HG03097 (cell line): ENCODE measurements at regions not wholly inside any gene's neighbourhood (a gene's known extent, or its start where the extent isn't known, plus 50 kb on each side); places are given as distances from the start of the nearest gene placed in this dataset.

Source experiments
- ATAC-seq: cut with Tn5 transposase; IDR thresholded peaks from one replicate; pipeline ENCODE4 v1.9.1; 2021; ENCODE audit not compliant: unreplicated experiment, low FRiP score

- no peak for ATAC-seq
These were observed 127.8 kb downstream of the BCOR start for GRCh38 chrX:39969819-39970504.

DNA sequence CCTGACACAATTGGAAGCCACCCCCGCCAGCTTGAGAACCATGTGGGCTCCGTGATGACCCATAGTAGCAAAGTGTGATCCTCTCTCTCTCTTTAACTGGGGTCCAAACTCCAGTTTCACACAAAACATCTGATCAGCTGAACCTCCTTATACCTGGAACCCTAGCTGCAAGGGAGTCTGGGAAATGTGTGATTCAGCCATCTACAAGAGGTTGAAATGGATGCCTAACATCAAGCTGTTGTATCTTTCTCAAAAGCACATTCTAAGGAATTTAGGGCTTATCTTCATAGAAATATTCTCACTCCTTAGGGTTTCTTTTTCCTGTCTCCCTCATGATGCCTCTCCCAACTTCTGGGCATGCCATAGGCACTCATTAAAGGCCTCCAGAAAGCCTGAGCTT lies 126.0 kb downstream of the BCOR start:
- ATAC-seq: no peak

DNA sequence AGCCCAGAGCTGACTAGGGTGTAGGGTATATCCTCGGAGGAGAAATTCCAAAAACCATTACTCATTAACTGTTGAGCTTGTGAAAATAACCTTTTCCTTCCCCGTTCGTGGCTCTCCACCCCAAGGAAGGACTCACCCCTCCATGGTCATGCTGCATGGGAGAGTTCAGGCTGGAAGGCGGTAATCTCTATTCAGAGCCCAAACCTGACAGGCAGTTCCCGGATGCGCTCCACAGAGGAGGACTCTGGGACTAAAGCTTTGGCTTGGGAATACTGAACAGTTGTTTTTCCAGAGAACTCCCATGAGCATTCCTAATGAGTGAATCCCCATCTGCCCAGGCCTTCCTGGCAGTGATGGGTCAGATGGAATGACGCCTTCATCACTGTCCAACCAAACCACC lies 125.4 kb downstream of the BCOR start:
- no peak for ATAC-seq

DNA sequence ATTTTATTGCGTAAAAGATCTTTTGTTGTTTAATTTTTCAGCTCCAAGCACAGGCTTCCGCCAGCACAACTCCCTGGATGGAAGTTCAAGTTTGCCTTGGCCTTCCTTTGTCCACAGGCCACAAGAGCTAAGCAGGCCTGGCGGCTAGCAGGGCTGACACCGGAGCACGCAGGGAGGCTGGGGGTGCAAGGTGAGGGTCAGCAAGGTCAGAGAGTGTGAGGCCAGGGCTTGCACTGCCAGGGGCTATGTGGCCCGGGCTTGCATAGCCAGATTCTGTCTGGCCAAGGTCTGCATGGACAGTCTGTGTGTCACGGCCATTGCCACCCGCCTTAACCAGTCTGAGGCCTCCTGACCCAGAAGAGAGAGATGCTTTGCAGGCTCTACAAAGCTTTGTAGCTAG lies 123.9 kb downstream of the BCOR start:
- ATAC-seq: no peak

DNA sequence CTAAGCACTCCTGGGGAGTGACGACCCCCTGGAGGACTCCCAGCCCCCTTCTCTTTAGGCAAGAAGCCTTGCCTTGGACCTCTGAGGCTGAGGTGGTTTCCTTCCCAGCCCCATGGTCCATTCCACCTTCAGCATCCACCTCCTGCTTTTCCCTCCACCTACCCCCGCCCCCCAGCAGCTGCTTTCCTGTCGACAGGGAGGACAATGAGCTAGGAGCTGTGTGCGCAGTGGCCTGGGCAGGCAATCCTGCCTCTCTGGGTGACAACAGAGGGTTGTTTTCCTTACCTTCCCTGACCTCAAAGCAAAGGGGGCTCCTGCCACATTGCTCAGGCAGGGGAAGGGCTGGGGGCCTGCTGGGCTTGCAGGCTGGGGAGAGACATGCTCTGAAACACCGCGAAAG lies 123.5 kb downstream of the BCOR start:
- ATAC-seq: no peak

- no peak for ATAC-seq
These were observed 122.4 kb downstream of the BCOR start for GRCh38 chrX:39975101-39975925.

- ATAC-seq: no peak
These were observed 115.8 kb downstream of the BCOR start for GRCh38 chrX:39981946-39982345.

DNA sequence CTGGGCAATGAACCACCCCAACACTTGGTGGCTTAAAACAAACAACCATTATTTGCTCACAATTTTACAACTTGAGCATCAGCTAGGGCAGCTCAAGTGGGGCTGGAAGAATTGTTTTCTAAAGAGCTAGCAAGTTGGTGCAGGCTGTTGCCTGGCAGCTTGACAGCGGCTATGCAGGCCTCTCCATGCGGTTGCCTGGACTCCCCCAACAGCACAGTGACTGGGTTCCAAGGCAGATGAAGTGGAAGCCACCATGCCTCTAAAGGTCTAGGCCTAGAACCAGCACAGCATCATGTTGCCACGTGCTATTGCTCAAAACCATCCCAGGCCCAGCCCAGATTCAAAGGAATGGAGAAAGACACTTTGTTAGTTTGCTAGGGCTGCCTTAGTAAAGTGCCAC lies 114.8 kb downstream of the BCOR start:
- no peak for ATAC-seq

DNA sequence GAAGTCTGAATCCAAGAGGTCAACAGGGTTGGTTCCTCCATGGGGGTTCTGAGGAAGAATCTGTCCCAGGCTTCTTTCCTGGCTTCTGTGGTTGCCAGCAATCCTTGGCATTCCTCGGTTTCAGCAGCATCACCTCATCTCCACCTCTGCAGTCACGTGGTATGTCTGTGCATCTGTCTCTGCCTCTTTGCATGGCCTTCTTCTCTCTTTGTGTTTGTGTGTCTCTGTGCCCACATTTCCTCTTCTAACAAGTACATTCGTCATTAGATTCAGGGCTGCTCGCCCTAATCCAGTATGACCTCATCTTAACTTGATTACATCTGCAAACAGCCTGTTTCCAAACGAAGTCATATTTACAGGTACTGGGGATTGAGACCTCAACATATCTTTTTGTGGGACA lies 114.0 kb downstream of the BCOR start:
- no peak for ATAC-seq

DNA sequence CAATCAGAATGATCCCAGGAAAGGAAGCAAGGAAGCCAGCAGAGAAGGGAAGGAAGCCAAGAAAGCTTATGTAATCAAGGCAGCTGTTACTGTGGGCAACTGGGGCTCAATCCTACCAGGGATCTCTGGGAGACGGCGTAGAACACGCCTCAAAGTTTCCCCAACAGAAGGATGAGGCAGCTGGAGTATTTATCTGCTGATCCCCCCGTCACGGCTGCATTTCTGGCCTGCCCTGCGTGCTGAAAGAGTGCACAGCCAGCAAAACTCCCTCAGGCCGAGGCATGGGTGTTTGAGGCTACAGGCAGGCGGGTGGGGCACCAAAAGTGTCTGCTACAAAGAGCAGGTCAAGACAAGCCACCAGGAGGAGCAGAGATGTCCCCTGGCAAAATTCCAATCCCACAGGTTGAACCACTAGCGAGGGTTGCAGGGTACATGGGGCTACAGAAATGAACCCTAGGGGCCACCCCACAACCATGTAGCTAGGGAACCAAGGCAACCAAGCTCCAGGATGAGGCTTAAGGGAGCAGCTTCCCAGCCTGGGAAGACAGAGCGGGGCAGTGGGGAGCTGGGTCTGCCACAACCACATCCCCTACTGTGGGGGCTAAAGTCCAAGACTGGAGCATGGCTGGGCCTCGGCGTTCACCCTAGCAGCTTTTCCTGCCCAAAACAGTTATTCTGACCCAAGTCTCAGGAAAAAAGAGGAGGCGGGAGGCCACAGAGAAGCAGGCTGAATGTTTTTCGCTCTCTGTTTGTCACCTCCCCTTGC lies 113.4 kb downstream of the BCOR start:
- ATAC-seq: no peak

- no peak for ATAC-seq
These were observed 112.7 kb downstream of the BCOR start for GRCh38 chrX:39985071-39985470.

DNA sequence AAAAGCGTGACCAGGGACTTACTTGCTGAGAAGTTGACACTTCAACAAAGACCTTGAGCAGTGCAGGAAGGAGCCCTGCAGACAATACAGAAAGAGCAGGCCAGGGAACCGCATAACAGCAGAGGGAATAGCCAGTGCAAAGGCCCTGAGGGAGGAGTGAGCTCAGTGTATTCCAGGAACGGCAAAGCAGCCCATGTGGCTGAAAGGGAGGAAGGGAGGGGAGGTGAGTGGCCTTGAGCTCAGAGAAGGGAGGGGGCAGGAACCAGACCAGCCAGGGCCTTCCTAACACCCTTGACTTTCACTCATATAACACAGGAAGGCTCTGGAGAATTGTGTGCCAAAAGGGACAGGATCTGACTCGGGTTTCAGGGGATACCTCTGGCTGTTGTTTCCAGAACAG lies 112.2 kb downstream of the BCOR start:
- no peak for ATAC-seq

- ATAC-seq: no peak
These were observed 109.3 kb downstream of the BCOR start for GRCh38 chrX:39988496-39988895.

- ATAC-seq: no peak
These were observed 107.4 kb downstream of the BCOR start for GRCh38 chrX:39990388-39990787.

DNA sequence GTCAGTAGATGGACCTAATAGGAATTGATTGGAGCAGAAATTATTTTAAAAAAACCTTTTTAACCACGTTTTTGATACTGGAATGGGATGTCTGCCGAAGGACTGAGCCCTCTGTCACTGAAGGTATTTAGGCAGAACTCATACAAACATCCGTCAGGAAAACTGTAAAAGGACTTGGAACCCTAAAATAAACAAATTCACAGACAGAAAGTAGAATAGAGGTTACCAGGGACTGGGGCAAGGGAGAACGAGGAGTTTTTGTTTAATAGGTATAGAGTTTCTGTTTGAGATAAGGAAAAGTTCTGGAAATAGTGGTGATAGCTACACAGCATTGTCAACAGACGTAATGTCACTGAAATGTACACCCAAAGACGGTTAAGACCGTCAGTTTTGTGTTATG lies 105.5 kb downstream of the BCOR start:
- no peak for ATAC-seq

GRCh38 chrX:39995457-39995856 lies 102.3 kb downstream of the BCOR start:
- no peak for ATAC-seq

DNA sequence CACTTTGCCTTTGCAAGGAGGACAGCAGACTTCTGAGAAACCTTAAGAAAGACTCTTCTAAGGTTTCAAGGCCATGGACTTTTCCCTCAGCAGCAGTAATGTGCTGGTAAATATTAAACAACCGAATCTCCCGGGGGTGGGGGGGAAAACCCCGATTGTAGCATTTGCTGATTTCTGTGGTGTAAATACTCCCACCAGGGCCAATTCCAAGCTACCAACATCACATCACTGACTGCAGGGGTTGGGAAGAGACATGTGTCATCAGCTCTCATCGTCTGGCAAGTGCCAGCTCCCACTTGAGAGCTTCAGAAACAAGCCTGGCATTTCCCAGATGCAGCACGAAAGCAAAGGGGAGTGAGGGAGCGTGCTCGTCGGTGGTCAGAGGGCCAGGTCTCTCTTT lies 101.2 kb downstream of the BCOR start:
- ATAC-seq: no peak

GRCh38 chrX:39998636-39999406 lies 98.9 kb downstream of the BCOR start:
- no peak for ATAC-seq
